ENCODE measurements at regions not wholly inside any gene's neighbourhood (a gene's known extent, or its start where the extent isn't known, plus 50 kb on each side); places are given as distances from the start of the nearest gene placed in this dataset.

DNA sequence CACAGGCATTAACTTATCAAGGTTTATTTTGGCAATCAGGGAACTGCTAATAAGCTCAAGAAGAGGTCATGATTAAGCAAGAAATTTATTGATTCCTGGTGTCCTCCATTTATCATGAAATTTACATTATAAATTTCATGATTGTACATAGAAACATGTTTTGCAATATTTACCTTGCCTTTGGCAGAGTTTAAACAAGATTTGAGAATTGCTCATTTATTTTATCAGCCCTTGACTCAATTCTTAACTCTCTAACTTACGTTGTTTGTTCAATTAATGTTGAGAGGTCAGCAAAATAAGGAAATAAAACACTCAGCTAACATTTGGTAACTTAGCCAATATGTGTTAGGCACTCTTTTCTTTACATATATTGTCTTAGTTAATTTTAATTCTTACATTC lies 286.6 kb downstream of the SLC7A11 start:
- no peak for TF ChIP-seq CTCF (IDR thresholded peaks at IDR 0.05)
- no peak for TF ChIP-seq POLR2AphosphoS5 (IDR thresholded peaks at IDR 0.05; ENCODE audit: low read depth, low read length)
- TF ChIP-seq SIN3A (IDR thresholded peaks at IDR 0.05; ENCODE audit: borderline replicate concordance, insufficient read depth, low read depth, low read length) = no peak
- TF ChIP-seq TCF7L2 (IDR thresholded peaks at IDR 0.05; ENCODE audit: low read depth, low read length) = no peak

Data from Panc1 (cell line).